ENCODE measurements at regions not wholly inside any gene's neighbourhood (a gene's known extent, or its start where the extent isn't known, plus 50 kb on each side); places are given as distances from the start of the nearest gene placed in this dataset.

DNA sequence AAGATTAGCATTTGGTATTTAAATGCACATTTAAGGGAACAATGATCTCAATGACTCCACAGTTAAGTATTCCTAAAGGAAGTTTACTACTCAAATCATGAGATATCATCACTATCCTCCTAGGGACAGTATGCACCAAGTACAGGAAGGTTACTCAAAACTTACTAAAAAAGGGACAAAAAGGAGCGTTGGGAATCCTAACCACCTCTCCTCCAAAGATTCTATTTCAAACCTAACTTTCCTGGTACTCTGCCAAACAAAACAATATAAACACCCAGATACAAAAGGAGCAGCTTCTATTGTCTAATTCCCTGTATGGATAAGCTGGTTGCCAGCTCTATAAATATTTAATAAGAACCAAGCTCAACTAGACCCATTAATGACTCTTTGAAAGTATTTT, 377.7 kb downstream of the NUAK1 start:
- peak; percentile 32 for DNase-seq

DNA sequence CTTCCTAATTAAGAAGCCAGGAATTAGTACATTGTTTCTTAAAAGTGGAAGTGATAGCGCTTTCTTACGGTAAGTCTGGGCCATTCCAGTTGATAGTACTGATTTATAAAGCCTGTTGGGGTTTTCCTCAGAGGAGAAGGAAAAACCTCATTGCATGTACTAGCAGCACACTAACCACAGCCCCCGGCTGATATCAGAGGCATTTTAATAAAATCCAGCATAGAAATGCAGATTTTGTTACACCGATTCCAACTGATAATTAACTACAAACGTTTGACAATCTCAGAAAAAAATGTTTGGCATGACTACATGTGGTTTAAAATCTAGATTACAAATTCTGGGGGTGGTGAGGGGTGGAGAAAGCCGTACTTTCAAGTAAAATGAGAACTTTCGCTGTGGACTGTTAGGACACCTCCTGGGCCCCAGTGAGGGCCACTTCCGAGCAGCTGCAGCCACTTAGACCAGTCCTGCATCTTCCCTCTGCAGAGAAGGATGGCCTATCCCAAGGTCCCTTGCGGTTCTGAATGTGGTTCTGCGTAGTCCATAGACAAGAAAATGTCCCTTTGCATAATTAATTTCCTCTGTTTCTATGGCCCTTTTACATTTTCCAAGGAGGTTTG, 374.4 kb downstream of the NUAK1 start:
- DNase-seq = no peak

DNA sequence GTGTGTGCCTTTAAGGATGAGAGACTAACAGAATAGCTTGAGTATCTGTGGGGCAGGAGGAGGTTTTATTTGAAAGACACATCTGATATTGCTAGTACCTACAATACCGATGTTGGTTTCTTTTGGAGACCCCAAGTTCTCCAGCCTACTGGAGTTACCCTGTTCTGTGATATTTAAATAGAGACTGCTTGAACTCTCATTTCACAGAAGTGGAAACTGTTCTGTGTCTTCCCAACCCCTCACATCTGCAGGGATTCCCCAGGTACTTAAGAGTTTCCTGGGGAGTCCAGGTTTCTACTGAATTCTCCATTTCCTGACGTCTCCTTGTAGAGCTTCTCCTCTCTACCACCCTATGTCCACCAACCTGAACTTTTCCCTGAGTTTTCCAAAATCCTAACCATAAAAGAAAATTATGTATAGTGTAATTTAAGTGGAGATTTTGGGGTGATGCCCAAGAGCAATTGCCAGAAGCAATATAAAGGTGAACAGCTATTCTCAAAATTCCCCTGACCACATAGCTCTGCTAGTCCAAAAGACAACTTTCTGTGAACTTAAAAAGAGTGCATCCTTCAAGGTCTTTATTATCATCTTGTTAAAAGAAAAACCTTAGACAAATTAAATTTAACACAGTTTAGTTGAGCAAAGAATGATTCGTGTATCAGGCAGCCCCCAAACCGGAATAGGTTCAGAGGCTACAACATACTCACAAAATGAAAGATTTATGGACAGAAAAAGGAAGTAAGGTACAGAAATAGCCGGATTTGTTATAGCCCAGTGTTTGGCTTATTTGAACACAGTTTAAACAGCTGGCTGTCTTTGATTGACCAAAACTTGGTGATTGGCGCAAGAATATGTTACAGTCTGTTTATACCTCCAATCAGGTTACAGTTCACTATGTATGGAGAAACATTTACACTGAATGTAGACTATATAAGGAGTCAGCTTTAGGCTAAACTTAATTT, 373.4 kb downstream of the NUAK1 start:
- DNase-seq = no peak

DNA sequence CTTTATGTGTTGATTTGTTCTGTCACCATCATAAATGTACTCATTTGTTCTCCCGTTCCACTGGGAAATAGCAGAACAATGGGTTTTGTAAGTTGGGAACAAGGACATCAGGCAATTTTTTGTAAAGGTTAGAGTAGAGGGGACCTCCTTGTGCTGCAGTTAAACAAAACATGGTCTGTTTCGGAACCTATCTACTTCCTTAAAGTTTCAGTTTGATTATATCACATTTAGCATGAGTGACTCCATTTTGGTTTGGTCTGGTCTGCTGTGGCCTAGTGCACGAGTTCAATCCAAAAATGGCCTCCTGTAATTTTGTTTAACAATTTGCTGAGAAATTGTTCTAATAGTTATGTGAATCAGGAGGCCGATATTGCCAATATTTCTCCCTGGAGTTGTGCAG, 372.7 kb downstream of the NUAK1 start:
- no peak for DNase-seq

DNA sequence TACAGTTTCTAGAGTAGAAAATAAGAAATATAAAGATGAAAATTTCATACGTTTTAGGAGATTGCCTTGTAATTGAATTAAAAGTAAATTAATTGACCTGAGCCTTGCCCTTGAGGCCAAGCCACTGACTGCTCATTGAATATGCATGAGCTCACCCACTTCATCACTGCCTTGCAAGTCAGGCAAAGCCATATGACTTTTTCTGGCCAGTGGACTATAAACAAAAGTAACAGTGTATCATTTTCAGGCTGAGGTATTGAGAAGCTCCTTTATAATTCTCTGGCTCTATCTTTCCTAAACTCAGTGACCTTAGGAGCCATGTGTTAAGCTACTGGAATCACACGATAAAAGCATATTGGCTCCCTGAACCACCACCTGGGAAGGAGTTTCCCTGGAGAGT, 369.3 kb downstream of the NUAK1 start:
- DNase-seq = no peak

DNA sequence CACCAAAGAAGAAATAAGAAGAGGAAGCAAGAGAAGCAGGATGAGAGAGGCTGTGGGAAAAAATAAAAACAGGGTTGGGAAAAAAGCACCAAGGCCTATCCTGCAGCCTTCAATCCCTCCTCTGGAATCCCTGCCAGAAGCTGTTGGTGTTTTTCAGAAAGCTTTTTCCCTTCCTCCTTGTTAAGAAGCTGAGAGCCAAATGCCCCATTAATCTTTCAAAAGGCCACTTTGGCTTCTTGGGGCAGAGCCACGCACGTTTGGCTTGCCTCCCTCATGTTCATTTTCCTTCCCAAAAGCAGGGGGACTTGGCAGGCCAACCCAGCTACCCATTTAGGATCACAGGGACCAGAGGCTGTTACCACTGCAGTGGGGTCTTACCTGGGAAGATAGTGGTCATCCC, 365.3 kb downstream of the NUAK1 start:
- DNase-seq = no peak

DNA sequence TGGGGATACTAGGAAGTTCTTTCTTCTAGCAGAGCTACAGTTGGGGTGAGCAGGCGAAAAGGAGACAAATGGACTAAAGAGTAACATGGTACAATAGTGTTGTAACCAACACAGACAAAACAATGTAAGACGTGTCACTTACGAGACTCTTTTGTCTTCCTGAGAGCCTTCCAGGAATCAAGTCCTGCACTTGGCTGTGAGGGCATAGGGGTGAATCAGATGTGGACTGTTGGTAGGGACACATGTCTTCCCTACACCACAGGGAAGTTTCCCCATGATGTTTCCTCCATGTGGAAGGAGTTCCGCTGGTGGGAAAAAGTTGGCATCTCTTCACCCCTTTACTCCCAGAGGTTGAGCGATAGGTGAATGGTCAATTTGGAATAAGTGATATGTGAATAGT, 364.7 kb downstream of the NUAK1 start:
- DNase-seq = no peak

DNA sequence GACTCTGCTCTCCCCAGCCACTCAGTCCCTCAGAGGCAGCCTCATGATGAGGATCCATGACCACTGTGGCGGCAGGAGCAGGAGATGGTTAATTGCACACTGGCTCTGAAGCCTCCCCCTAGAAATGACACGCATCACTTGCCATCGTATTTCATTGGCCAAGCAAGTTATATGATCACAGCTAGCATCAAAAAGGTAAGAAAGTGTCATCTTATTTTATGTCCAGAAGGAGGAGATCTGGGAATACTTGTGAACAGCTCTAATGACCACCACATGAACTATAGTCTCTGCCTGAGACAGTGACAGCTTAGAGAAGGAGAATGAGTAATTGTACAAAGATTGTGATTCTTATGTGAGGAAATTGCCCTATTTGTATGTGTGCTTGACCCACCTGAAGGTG, 363.4 kb downstream of the NUAK1 start:
- DNase-seq = no peak

DNA sequence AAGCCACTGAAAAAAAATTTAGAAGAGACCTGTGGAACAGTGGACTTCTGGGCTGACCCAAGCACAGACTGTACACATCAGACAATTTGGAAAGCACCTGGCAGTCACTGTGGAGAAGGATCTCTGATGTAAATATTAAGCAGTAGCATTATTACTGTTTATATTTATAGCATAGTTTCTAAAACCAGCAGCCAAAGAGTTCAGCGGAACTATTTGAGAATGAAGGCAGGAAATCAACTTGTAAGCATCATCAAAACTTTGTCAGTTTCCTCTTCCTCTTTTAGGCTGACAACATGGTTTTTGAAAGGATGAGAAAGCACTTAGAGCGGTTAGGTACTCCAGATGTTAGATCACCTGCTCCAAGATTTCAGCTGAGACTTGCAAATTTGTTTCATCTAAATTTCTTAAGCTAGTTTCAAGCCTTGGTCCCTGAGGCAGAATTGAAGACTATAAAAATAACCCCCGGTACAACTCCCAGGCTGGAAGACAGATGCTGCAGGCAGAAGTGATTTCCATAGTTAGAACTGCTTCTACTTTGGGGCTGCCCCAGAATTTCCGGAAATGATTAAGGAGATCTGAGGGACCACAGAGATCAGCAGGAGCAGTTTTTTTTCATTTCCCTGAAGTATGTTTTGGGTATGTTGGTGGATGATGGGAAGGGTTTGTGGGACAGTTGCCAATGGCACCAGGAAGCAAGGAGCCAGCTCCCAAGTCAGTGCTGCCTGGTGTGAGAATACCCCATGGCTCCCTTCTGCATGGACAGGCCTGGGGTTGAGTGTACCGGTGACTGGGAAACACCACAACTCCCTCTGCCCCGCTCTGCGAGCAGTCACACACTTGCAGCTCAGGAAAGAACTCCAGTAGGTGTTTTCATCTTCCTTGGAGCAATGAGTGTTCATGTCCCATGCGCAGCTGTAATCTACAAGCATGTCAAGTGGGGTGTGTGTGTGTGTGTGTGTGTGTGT, 354.5 kb downstream of the NUAK1 start:
- DNase-seq = no peak

DNA sequence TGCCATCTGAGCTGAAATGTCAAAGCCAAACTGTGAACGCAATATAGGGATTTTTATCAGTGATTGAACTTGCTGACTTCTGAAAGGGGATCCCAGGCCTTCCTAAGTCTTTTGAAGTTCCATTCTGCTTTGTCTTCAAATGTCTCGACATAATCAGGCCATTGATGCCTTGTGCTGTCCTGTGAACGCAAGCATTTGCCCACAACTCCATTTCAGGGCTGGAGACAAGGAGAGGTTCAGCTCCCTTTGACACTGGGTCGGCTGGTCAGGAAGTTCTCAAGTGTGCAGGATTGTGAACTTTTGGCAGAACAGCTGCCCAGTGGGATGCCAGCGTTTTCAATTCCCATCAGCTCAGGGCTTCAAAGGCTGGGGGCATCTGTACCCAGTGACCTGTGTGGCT, 345.3 kb downstream of the NUAK1 start:
- DNase-seq = no peak

DNA sequence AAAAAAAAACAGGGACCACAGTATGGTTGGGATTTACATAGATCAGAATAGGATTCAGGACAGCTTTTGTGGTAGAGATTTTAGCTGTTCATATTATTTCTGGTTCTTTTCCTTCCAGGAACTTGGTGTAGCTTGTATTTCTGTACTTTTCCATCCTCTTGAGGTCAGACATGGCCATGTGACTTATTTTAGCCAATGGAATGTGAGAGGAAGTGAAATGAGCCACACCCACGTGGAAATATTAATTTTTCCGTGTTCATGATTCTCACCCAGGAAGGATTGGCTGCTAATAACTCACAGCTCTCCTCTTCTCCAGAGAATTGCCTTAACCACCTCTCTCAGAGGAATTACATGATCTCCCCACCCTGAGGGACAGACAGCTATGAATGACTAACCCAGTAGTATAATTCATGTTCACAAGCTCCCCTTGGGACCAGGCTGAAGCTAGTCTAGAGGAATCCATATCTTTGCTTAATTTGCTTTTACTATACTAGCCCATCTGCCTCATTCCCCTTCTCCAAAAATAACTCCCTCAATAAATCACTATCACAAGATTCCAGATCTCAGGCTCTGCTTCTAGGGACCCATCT, 340.4 kb downstream of the NUAK1 start:
- DNase-seq = no peak

DNA sequence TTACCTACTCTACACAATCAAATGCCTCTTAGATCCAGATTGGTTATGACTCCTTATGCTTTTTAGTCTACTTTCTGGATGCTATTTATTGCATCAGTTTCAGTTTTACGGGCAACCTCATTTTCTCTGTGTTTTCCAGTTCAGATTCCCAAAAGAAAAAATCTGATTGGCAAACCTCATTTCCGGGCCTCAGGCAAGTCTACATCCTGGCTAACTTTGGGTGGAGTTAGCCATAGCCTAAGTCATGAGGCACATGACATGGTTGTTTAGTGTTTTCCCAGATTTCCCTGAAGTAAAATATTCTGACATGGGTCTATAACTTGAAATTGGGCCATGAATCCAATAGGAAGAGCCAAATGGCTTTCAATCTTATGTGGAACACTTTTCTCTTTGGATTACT, 339.7 kb downstream of the NUAK1 start:
- DNase-seq = no peak

DNA sequence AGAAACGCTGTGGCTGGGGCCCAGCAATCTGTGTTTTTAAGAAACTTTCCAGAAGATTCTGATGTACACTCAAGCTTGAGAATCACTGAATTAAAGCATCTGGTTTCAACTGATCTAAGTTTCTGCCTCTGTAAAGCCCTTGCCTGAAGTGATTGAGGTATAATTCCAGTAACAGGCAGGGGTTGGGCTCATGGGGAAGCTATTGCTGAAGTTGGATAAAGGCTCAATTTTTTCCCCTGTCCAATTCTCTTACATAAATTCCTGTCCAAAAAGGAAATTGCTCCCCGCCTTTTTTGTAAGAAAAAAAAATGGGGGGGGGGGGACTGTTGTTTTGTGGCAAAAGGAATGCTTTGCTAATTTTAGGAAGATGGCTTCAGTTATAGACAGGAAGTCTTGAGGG, 337.4 kb downstream of the NUAK1 start:
- no peak for DNase-seq

DNA sequence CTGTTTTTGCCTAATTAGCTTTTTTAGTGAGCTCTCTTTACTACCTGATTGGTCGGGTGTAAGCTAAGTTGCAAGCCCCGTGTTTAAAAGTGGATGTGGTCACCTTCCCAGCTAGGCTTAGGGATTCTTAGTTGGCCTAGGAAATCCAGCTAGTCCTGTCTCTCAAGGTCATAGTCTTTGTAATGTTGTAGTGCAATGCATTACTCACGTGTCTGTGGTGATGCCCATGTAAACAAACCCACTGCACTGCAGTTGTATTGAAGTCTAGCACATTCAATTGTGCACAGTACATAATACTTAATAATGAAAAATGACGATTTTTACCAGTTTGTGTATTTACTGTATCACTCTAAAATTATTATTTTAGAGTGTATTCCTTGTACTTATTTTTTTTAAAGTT, 335.5 kb downstream of the NUAK1 start:
- no peak for DNase-seq

DNA sequence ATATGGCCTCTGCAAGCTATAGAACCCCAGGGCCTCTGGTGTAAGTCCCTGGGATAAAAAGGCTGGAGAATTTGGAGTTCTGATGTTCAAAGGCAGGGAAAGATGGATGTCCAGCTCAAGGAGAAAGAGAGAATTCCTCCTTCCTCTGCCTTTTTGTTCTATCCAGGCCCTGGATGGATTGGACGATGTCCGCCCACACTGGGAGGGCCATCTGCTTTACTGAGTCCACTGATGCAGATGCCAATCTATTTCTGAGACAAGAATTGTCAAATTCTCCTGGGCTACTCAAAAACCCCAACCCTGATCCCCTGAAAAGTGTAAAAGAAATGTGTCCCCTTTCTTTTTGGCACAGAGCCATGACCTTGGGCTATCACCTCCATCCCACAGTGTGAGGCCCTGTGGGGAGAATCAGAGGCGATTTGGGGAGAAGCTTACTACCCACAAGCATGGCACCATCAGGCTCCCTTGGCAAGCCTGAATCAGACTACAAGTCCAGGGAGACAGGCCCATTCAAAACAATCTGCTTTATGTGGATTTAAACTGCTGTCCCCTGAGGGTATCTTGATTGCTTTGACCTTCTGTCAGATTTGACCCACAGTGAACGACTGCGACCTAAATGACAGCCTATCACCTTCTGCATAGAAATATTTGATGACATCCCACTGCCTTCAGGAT, 334.0 kb downstream of the NUAK1 start:
- no peak for DNase-seq

DNA sequence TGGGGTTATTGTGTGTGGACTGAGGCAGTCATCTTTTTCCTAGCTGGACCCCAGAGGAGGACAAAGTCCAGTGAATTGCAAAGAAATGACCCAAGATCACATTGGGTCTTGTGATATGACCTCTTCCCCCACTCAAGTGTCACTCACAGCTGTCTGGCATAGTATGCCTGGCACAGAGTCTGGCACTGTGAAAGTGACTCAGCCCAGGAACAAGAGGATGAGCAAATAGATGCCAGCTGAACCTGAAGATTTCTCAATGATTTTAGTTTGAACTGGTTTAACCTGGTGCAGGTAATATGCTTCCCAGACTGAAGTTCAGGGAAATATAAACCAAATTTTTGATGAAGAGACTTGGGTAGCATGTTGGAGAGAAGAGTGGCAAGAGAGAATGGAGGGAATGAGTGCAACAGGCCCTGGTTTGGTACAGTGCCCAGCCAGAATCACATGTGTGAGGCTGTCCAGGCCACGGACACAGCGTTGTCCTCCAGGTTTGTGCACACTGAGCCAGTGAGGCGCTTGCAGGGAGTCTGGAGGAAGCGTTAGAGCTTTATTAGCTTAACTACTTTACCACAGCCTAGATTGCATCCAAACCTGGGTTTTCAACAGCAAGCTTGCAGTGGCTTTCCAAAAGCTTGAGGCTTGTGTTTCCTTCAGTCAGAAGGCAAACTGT, 332.9 kb downstream of the NUAK1 start:
- DNase-seq = no peak

DNA sequence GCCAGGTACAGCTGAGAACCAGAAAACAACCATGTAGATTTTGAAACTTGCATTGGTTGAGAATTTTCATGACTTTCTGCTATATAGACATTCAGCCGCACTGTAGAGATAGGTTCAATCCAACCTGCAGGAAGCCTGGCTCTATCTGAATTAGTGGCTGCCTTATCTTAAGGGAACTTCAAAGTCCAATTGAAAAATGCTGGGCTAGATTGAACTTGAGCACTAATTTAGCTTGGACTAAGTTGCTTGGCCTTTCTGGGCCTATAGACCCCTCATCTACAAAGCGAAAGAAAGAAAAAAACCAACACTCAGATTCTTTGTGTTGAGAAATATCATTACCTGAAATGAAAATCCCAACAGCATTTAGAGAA, 332.4 kb downstream of the NUAK1 start:
- DNase-seq = no peak

DNA sequence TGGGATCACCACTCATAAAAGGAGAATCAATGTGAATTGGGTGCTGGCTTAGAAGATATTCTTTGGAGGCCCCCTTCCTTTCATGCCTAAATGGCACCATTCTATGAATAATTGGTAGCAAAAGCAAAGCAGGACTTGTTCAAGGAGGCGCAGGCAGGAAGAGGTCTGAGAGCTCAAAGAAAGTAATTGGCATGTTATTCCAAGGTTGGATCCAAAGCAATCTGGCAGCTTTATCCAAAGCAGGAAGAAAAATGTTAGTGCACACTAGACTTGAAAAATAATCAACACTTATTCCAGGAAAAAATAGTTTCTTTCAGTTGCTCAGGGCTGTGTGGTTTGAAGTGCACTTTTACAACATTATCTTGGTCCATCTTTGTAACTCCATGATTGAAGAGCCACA, 326.4 kb downstream of the NUAK1 start:
- DNase-seq = no peak

DNA sequence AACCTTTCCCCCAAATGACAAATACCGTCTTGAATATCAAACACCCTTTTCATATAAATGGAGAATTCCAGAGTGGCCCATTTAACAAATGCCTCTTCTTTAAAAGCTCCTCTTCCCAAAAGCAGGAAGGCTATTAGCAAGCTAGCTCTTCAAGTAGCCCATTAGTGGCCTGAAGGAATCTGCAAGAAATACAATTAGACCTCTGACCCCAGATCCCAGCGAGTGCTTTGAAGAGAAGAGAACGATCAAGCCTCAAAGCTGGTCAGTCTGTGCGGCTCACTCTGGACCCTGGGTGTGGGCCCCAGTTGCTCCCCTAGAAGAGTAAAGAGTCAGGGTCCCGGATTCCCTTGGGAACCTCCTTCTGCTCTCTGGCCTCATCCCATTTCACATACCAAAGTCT, 325.6 kb downstream of the NUAK1 start:
- DNase-seq = no peak

DNA sequence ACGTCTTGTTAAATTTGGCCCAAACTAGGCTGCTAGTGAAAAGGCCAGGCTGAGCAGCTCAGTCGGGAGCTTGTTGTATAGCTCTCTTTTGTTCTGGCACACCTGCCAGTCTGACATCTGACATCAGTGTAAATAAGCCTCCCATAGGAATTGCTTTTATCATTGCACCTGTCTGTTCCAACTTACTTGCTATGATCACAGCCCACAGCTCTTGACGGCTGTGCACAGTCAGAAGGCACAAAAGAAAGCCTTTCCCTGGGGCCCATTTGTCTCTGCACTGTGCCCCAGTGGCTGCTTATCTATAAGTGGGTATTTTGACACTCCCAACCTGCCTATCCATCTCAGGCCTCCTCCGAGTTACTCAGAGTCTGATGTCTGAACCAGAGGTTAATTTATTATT, 324.5 kb downstream of the NUAK1 start:
- peak; percentile 99 for DNase-seq

DNA sequence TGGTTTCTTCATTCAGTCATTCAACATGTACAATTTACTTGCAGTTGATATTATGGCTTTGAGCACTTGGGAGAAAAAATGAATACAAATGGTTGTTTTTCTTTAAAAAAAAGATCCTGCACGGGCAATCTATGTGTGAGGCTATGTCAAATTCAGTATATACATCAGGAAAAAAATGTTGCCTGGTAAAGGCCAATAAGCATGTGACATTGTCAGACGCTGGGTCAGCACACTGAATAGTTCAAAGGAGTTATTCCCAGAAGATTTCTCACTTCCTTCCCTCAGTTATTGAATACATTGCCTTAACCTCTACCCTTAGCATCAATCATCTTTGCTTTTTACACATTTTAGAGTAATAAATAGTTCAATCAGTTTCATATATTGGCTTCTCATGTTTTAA, 319.2 kb downstream of the NUAK1 start:
- no peak for DNase-seq

Measured in NCI-H345 (cell line).